GM21723 (cell line): ENCODE measurements at regions not wholly inside any gene's neighbourhood (a gene's known extent, or its start where the extent isn't known, plus 50 kb on each side); places are given as distances from the start of the nearest gene placed in this dataset.

Source experiments
- ATAC-seq: cut with Tn5 transposase; IDR thresholded peaks from one replicate; pipeline ENCODE4 v1.9.1; 2021; ENCODE audit warnings: mild to moderate bottlenecking, moderate library complexity; ENCODE audit not compliant: unreplicated experiment

- ATAC-seq: no peak
Measured at GRCh38 chr15:25932696-25933095, 69.6 kb upstream of the ATP10A start.

GRCh38 chr15:25931851-25932250, 68.7 kb upstream of the ATP10A start:
- ATAC-seq: no peak

GRCh38 chr15:25930931-25931330, 67.8 kb upstream of the ATP10A start:
- ATAC-seq: no peak
